Liver (tissue), 8 donors: ENCODE measurements at regions not wholly inside any gene's neighbourhood (a gene's known extent, or its start where the extent isn't known, plus 50 kb on each side); places are given as distances from the start of the nearest gene placed in this dataset.

Experiments used
- DNase-seq: peaks from one replicate; pipeline ENCODE4 v3.0.0-alpha.2; 2017; ENCODE audit warnings: low spot score
- H3K27ac ChIP-seq, 2 donors: one replicate each; pipeline ENCODE4 v1.7.0; 2013; ENCODE audit warnings: inconsistent platforms in 2 of 2, low read length in 2 of 2, control low read depth in 1 of 2, low read depth in 1 of 2, mild to moderate bottlenecking in 1 of 2
- H3K27me3 ChIP-seq, 4 donors: one replicate each; pipeline versions ENCODE4 v1.6.1 to v1.7.0; 2013; ENCODE audit warnings: low read length in 3 of 4, inconsistent platforms in 1 of 4, mild to moderate bottlenecking in 1 of 4, moderate library complexity in 1 of 4; ENCODE audit not compliant: control insufficient read depth in 4 of 4, insufficient read depth in 4 of 4
- H3K36me3 ChIP-seq, 4 donors: one replicate each; pipeline versions ENCODE4 v1.6.1 to v1.7.0; 2013; ENCODE audit warnings: low read length in 3 of 4, mild to moderate bottlenecking in 3 of 4, low read depth in 1 of 4, moderate library complexity in 1 of 4; ENCODE audit not compliant: control insufficient read depth in 4 of 4, insufficient read depth in 3 of 4
- H3K4me1 ChIP-seq, 4 donors: one replicate each; pipeline versions ENCODE4 v1.6.1 to v1.7.0; 2013; ENCODE audit warnings: low read length in 3 of 4, mild to moderate bottlenecking in 3 of 4, moderate library complexity in 1 of 4; ENCODE audit not compliant: control insufficient read depth in 4 of 4, insufficient read depth in 4 of 4
- H3K4me3 ChIP-seq, 3 donors: one replicate each; pipeline versions ENCODE4 v1.6.1 to v1.7.0; 2013; ENCODE audit warnings: low read length in 3 of 3, control low read depth in 1 of 3, low read depth in 1 of 3, mild to moderate bottlenecking in 1 of 3
- H3K9ac ChIP-seq, 2 donors: one replicate each; pipeline ENCODE4 v1.7.0; 2013; ENCODE audit warnings: low read length in 2 of 2, mild to moderate bottlenecking in 2 of 2, moderate library complexity in 2 of 2, control low read depth in 1 of 2, low read depth in 1 of 2
- H3K9me3 ChIP-seq, 4 donors: one replicate each; pipeline versions ENCODE4 v1.6.1 to v1.7.0; 2013; ENCODE audit warnings: low read length in 3 of 4; ENCODE audit not compliant: control insufficient read depth in 4 of 4
- ATF3 ChIP-seq: IDR thresholded peaks from 2 replicates; pipeline ENCODE4 v1.6.1; 2016; ENCODE audit warnings: antibody characterized with exemption
- EGR1 ChIP-seq, 2 donors: IDR thresholded peaks; 2 replicates each; pipeline ENCODE4 v1.6.1; 2016 to 2018; ENCODE audit warnings: antibody characterized with exemption in 2 of 2, low read depth in 2 of 2
- FOXA1 ChIP-seq: IDR thresholded peaks from 2 replicates; pipeline ENCODE4 v1.6.1; 2016; ENCODE audit warnings: antibody characterized with exemption
- FOXA2 ChIP-seq: IDR thresholded peaks from 2 replicates; pipeline ENCODE4 v1.6.1; 2016; ENCODE audit warnings: antibody characterized with exemption
- GABPA ChIP-seq, 2 donors: IDR thresholded peaks in 1 of 2; conservative IDR thresholded peaks in 1 of 2; 2 replicates each; pipeline ENCODE4 v1.6.1; 2016; ENCODE audit warnings: antibody characterized with exemption in 2 of 2, mild to moderate bottlenecking in 1 of 2, moderate library complexity in 1 of 2
- HNF4A ChIP-seq, 2 donors: conservative IDR thresholded peaks; 2 replicates each; pipeline ENCODE4 v1.6.1; 2016; ENCODE audit warnings: antibody characterized with exemption in 2 of 2, mild to moderate bottlenecking in 2 of 2
- HNF4G ChIP-seq: IDR thresholded peaks from 2 replicates; pipeline ENCODE4 v1.6.1; 2016; ENCODE audit warnings: antibody characterized with exemption
- JUND ChIP-seq, 2 donors: IDR thresholded peaks; 2 replicates each; pipeline ENCODE4 v1.6.1; 2016; ENCODE audit warnings: antibody characterized with exemption in 2 of 2
- MAX ChIP-seq: IDR thresholded peaks from 2 replicates; pipeline ENCODE4 v1.6.1; 2016; ENCODE audit warnings: antibody characterized with exemption
- NR2F2 ChIP-seq: IDR thresholded peaks from 2 replicates; pipeline ENCODE4 v1.6.1; 2016; ENCODE audit warnings: antibody characterized with exemption
- RAD21 ChIP-seq, 2 donors: IDR thresholded peaks; 2 replicates each; pipeline ENCODE4 v1.6.1; 2016; ENCODE audit warnings: antibody characterized with exemption in 2 of 2, mild to moderate bottlenecking in 2 of 2
- RXRA ChIP-seq, 2 donors: IDR thresholded peaks; 2 replicates each; pipeline ENCODE4 v1.6.1; 2017 to 2018; ENCODE audit warnings: antibody characterized with exemption in 2 of 2, mild to moderate bottlenecking in 1 of 2
- SP1 ChIP-seq: IDR thresholded peaks from 2 replicates; pipeline ENCODE4 v1.6.1; 2018; ENCODE audit warnings: antibody characterized with exemption, mild to moderate bottlenecking
- TAF1 ChIP-seq: conservative IDR thresholded peaks from 2 replicates; pipeline ENCODE4 v1.6.1; 2016; ENCODE audit warnings: antibody characterized with exemption, mild to moderate bottlenecking
- YY1 ChIP-seq: IDR thresholded peaks from 2 replicates; pipeline ENCODE4 v1.6.1; 2016; ENCODE audit warnings: antibody characterized with exemption, mild to moderate bottlenecking
- ZBTB33 ChIP-seq: IDR thresholded peaks from 2 replicates; pipeline ENCODE4 v1.6.1; 2016; ENCODE audit warnings: antibody characterized with exemption
- WGBS: extraction: QIAGEN DNeasy Blood & Tissue Kit; methylation state at CpG from one replicate; pipeline ENCODE4 v1.1.7; 2013; 5-methylcytosine and 5-hydroxymethylcytosine counted together
- TF ChIP-seq, protein P1 (sequence below): fragments of 150-350 bp; IDR thresholded peaks from 2 replicates; pipeline ENCODE4 v1.5.1; 2017; ENCODE audit warnings: improper control_type of control experiment, low read depth, low read length; ENCODE audit not compliant: missing input control
- TF ChIP-seq, protein P2 (sequence below): IDR thresholded peaks from 2 replicates; pipeline ENCODE4 v1.6.1; 2016; ENCODE audit warnings: antibody characterized with exemption, mild to moderate bottlenecking
- donor health status: healthy.
- donor health status: healthy.
- donor health status: healthy.
- donor health status: healthy.
- donor health status: healthy.

DNA sequence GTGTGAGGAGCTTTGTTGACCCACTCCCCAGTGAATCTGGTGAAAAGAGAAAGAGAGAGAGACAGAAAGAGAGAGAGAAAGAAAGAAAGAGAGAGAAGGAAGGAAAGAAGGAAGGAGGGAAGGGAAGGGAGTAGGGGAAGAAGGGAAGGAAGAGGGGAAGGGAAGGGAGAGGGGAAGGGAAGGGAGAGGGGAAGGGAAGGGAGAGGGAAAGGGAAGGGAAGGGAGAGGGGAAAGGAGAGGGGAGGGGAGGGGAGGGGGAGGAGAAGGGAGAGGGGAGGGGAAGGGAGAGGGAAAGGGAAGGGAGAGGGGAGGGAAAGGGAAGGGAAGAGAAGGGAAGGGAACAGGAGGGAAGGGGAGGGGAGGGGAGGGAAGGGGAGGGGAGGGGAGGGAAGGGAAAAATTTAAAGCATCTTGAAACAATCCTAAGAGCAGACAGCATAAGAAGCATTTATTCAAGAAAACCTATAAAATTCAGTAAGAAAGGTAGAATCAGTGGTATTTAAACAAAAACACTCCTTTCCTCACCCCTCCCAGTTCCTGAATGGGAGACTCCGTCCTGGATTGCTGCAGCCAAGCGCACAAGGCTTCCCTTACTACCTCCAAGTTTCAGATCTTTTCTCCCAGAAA lies 846.2 kb upstream of the POM121L12 start:
- no peak for DNase-seq
- H3K4me3 ChIP-seq = no peak overlapping the region
- no peak overlapping the region for H3K27ac ChIP-seq
- peaks cover 0 to 2% (median 0%) of the 10 kb centered on the region in 4 donors for H3K9me3 ChIP-seq
- TF ChIP-seq ZBTB33 (no peak), FOXA2 (no peak), JUND (IDR thresholded peaks at IDR 0.05) (no peak), HNF4A (conservative IDR thresholded peaks at IDR 0.05) (no peak), EGR1 (IDR thresholded peaks at IDR 0.05; ENCODE audit: low read depth in 2 of 2) (no peak), SP1 (no peak), MAX (no peak), TAF1 (no peak), RXRA (IDR thresholded peaks at IDR 0.05) (no peak), HNF4G (no peak), FOXA1 (no peak), GABPA (IDR thresholded peaks at IDR 0.05 in 1 of 2, conservative IDR thresholded peaks at IDR 0.05 in 1 of 2) (no peak), ATF3 (no peak), RAD21 (IDR thresholded peaks at IDR 0.05) (no peak), NR2F2 (no peak), YY1 (no peak)
- TF ChIP-seq, protein P1, sequence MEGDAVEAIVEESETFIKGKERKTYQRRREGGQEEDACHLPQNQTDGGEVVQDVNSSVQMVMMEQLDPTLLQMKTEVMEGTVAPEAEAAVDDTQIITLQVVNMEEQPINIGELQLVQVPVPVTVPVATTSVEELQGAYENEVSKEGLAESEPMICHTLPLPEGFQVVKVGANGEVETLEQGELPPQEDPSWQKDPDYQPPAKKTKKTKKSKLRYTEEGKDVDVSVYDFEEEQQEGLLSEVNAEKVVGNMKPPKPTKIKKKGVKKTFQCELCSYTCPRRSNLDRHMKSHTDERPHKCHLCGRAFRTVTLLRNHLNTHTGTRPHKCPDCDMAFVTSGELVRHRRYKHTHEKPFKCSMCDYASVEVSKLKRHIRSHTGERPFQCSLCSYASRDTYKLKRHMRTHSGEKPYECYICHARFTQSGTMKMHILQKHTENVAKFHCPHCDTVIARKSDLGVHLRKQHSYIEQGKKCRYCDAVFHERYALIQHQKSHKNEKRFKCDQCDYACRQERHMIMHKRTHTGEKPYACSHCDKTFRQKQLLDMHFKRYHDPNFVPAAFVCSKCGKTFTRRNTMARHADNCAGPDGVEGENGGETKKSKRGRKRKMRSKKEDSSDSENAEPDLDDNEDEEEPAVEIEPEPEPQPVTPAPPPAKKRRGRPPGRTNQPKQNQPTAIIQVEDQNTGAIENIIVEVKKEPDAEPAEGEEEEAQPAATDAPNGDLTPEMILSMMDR = no peak
- TF ChIP-seq, protein P2, sequence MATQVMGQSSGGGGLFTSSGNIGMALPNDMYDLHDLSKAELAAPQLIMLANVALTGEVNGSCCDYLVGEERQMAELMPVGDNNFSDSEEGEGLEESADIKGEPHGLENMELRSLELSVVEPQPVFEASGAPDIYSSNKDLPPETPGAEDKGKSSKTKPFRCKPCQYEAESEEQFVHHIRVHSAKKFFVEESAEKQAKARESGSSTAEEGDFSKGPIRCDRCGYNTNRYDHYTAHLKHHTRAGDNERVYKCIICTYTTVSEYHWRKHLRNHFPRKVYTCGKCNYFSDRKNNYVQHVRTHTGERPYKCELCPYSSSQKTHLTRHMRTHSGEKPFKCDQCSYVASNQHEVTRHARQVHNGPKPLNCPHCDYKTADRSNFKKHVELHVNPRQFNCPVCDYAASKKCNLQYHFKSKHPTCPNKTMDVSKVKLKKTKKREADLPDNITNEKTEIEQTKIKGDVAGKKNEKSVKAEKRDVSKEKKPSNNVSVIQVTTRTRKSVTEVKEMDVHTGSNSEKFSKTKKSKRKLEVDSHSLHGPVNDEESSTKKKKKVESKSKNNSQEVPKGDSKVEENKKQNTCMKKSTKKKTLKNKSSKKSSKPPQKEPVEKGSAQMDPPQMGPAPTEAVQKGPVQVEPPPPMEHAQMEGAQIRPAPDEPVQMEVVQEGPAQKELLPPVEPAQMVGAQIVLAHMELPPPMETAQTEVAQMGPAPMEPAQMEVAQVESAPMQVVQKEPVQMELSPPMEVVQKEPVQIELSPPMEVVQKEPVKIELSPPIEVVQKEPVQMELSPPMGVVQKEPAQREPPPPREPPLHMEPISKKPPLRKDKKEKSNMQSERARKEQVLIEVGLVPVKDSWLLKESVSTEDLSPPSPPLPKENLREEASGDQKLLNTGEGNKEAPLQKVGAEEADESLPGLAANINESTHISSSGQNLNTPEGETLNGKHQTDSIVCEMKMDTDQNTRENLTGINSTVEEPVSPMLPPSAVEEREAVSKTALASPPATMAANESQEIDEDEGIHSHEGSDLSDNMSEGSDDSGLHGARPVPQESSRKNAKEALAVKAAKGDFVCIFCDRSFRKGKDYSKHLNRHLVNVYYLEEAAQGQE = no peak
- H3K36me3 ChIP-seq = no peaks in the 10 kb centered on the region
- H3K9ac ChIP-seq = no peak overlapping the region
- no peaks in the 10 kb centered on the region for H3K27me3 ChIP-seq
- WGBS = 70% methylated on average over 2 of the region's 2 CpGs
- no peaks in the 10 kb centered on the region for H3K4me1 ChIP-seq
